WTC11 (cell line): ENCODE measurements at regions not wholly inside any gene's neighbourhood (a gene's known extent, or its start where the extent isn't known, plus 50 kb on each side); places are given as distances from the start of the nearest gene placed in this dataset.

Experiments used
- ATAC-seq: fragments of 200-7000 bp; cut with Tn5 transposase; 2 replicates; pipeline ENCODE4 v1.10.0; 2021; ENCODE audit warnings: mild to moderate bottlenecking, moderate library complexity
- CTCF ChIA-PET: fragments of 300-600 bp; sonication (Branson Sonifier 250); formaldehyde crosslinking; loops from one replicate; lab custom pipeline; 2021; ENCODE audit warnings: antibody characterized with exemption; lab: Charles Lee
- POLR2A ChIA-PET: fragments of 350-600 bp; sonication (Branson Sonifier 250); formaldehyde crosslinking; loops from one replicate; lab custom pipeline; 2021; ENCODE audit warnings: antibody characterized with exemption; lab: Charles Lee
- DNase-seq: peaks from one replicate; pipeline ENCODE4 v3.0.0; 2021; ENCODE audit warnings: low spot score
- H3K27ac Mint-ChIP-seq: 2 replicates; pipeline ENCODE4 v1.8.0; 2021; ENCODE audit warnings: mixed read lengths
- H3K27me3 Mint-ChIP-seq: 2 replicates; pipeline ENCODE4 v1.8.0; 2021; ENCODE audit warnings: low read depth, mild to moderate bottlenecking, moderate library complexity, mixed read lengths
- H3K36me3 Mint-ChIP-seq: 2 replicates; pipeline ENCODE4 v1.8.0; 2021; ENCODE audit warnings: mixed read lengths
- H3K4me1 Mint-ChIP-seq: 2 replicates; pipeline ENCODE4 v1.8.0; 2022; ENCODE audit warnings: mixed read lengths
- H3K4me3 Mint-ChIP-seq: 2 replicates; pipeline ENCODE4 v1.8.0; 2021; ENCODE audit warnings: mild to moderate bottlenecking, moderate library complexity, mixed read lengths
- H3K9me3 Mint-ChIP-seq: 2 replicates; pipeline ENCODE4 v1.8.0; 2021; ENCODE audit warnings: mixed read lengths
- ATF2 ChIP-seq: sonication (generic); formaldehyde crosslinking; IDR thresholded peaks from 2 replicates; pipeline ENCODE4 v1.8.1; 2022; ENCODE audit warnings: low read depth, missing genetic modification reagents, borderline replicate concordance
- CBFB ChIP-seq: sonication (generic); formaldehyde crosslinking; IDR thresholded peaks from 2 replicates; pipeline ENCODE4 v1.8.1; 2022; ENCODE audit warnings: mild to moderate bottlenecking, low read depth, missing genetic modification reagents
- CREM ChIP-seq: sonication (generic); formaldehyde crosslinking; IDR thresholded peaks from 2 replicates; pipeline ENCODE4 v1.8.1; 2022; ENCODE audit warnings: mild to moderate bottlenecking, missing genetic modification reagents, moderate library complexity
- CTCF ChIP-seq: fragments of 200-600 bp; IDR thresholded peaks from 2 replicates; pipeline ENCODE4 v1.8.0; 2022; ENCODE audit warnings: antibody characterized with exemption
- ELF4 ChIP-seq: sonication (generic); formaldehyde crosslinking; IDR thresholded peaks from 2 replicates; pipeline ENCODE4 v1.8.1; 2022; ENCODE audit warnings: low read depth, mild to moderate bottlenecking, moderate library complexity, missing genetic modification reagents
- ERG ChIP-seq: fragments of 250-450 bp; sonication (Bioruptor Pico); IDR thresholded peaks from 2 replicates; pipeline ENCODE4 v1.8.0; 2021; ENCODE audit warnings: mild to moderate bottlenecking
- FOXP4 ChIP-seq: sonication (generic); formaldehyde crosslinking; IDR thresholded peaks from 2 replicates; pipeline ENCODE4 v1.8.0; 2022; ENCODE audit warnings: mild to moderate bottlenecking, missing genetic modification reagents
- GRHL2 ChIP-seq: fragments of 250-450 bp; sonication (Bioruptor Pico); IDR thresholded peaks from 2 replicates; pipeline ENCODE4 v1.8.0; 2022; ENCODE audit warnings: mild to moderate bottlenecking, moderate library complexity; ENCODE audit not compliant: insufficient replicate concordance, severe bottlenecking
- HMGXB4 ChIP-seq: sonication (generic); formaldehyde crosslinking; IDR thresholded peaks from 2 replicates; pipeline ENCODE4 v1.8.1; 2023; ENCODE audit warnings: mild to moderate bottlenecking, moderate library complexity, missing genetic modification reagents
- IRF1 ChIP-seq: sonication (generic); formaldehyde crosslinking; IDR thresholded peaks from 2 replicates; pipeline ENCODE4 v1.8.0; 2023; ENCODE audit warnings: missing genetic modification reagents
- JAZF1 ChIP-seq: fragments of 250-450 bp; sonication (Bioruptor Pico); IDR thresholded peaks from 2 replicates; pipeline ENCODE4 v1.9.0; 2021; ENCODE audit warnings: moderate library complexity, mild to moderate bottlenecking, inconsistent platforms
- MAX ChIP-seq: sonication (generic); formaldehyde crosslinking; IDR thresholded peaks from 2 replicates; pipeline ENCODE4 v1.8.0; 2022; ENCODE audit warnings: mild to moderate bottlenecking, missing genetic modification reagents
- MXD4 ChIP-seq: fragments of 250-450 bp; sonication (Bioruptor Pico); IDR thresholded peaks from 2 replicates; pipeline ENCODE4 v1.8.0; 2021; ENCODE audit warnings: mild to moderate bottlenecking, moderate library complexity, borderline replicate concordance
- PREB ChIP-seq: sonication (generic); formaldehyde crosslinking; IDR thresholded peaks from 2 replicates; pipeline ENCODE4 v1.8.1; 2022; ENCODE audit warnings: mild to moderate bottlenecking, missing genetic modification reagents, moderate library complexity, borderline replicate concordance
- RORB ChIP-seq: fragments of 250-450 bp; sonication (Bioruptor Pico); IDR thresholded peaks from 2 replicates; pipeline ENCODE4 v1.9.0; 2021; ENCODE audit warnings: mild to moderate bottlenecking
- SMAD3 ChIP-seq: sonication (generic); formaldehyde crosslinking; IDR thresholded peaks from 2 replicates; pipeline ENCODE4 v1.8.0; 2022; ENCODE audit warnings: missing genetic modification reagents, mild to moderate bottlenecking, borderline replicate concordance
- SOX15 ChIP-seq: fragments of 250-450 bp; sonication (Bioruptor Pico); IDR thresholded peaks from 2 replicates; pipeline ENCODE4 v1.9.0; 2021; ENCODE audit warnings: mild to moderate bottlenecking
- TEAD1 ChIP-seq: sonication (generic); formaldehyde crosslinking; IDR thresholded peaks from 2 replicates; pipeline ENCODE4 v1.8.0; 2022; ENCODE audit warnings: mild to moderate bottlenecking, missing genetic modification reagents
- TEAD4 ChIP-seq: sonication (generic); formaldehyde crosslinking; IDR thresholded peaks from 2 replicates; pipeline ENCODE4 v1.8.0; 2022; ENCODE audit warnings: mild to moderate bottlenecking, missing genetic modification reagents
- TP53 ChIP-seq: sonication (generic); formaldehyde crosslinking; IDR thresholded peaks from 2 replicates; pipeline ENCODE4 v1.8.1; 2023; ENCODE audit warnings: mild to moderate bottlenecking, missing genetic modification reagents
- ZNF121 ChIP-seq: sonication (generic); formaldehyde crosslinking; IDR thresholded peaks from 2 replicates; pipeline ENCODE4 v1.8.0; 2023; ENCODE audit warnings: missing genetic modification reagents
- ZNF138 ChIP-seq: sonication (generic); formaldehyde crosslinking; conservative IDR thresholded peaks from 2 replicates; pipeline ENCODE4 v1.8.1; 2022; ENCODE audit warnings: mild to moderate bottlenecking, moderate library complexity, missing genetic modification reagents
- ZNF423 ChIP-seq: fragments of 250-450 bp; sonication (Bioruptor Pico); IDR thresholded peaks from 2 replicates; pipeline ENCODE4 v2.1.2; 2022; ENCODE audit warnings: mild to moderate bottlenecking, moderate library complexity
- ZNF512 ChIP-seq: sonication (generic); formaldehyde crosslinking; IDR thresholded peaks from 2 replicates; pipeline ENCODE4 v1.8.1; 2022; ENCODE audit warnings: missing genetic modification reagents, borderline replicate concordance

GRCh38 chr14:51592836-51593235, 58.9 kb upstream of the FRMD6 start (continued):
- no peak for TF ChIP-seq ZNF512
- TF ChIP-seq ZNF138 = no peak
- TF ChIP-seq CREM = no peak
- no peak for TF ChIP-seq JAZF1 (CRISPR knock-in tag)
- no peak for TF ChIP-seq CBFB (CRISPR knock-in tag)
- no peak for TF ChIP-seq RORB (CRISPR knock-in tag)
- no peak for TF ChIP-seq ELF4 (CRISPR knock-in tag)
- no peak for TF ChIP-seq HMGXB4 (CRISPR knock-in tag)
- TF ChIP-seq ZNF423 (CRISPR knock-in tag) = no peak
- no peak for TF ChIP-seq TEAD1 (CRISPR knock-in tag)
- no peak for TF ChIP-seq IRF1
- no peak for TF ChIP-seq MXD4 (CRISPR knock-in tag)
- TF ChIP-seq ERG (CRISPR knock-in tag) = no peak
- no peak for TF ChIP-seq TP53

GRCh38 chr14:51593397-51593796, 58.3 kb upstream of the FRMD6 start:
- Mint-ChIP-seq H3K4me1 (no peaks in the 10 kb centered on the region), H3K27ac (no peak overlapping the region), H3K9me3 (no peaks in the 10 kb centered on the region), H3K36me3 (no peaks in the 10 kb centered on the region), H3K27me3 (no peaks in the 10 kb centered on the region; the same call in 1 of the 2 replicates), H3K4me3 (no peak overlapping the region)
- ChIA-PET POLR2A (no interaction called here), CTCF (interaction anchor here (1.6 to 1.7 kb wide), 2 partner anchors 15 to 224 kb away, joined by 4 to 5 read pairs; no protein-coding TSS in a partner anchor)
- DNase-seq = no peak
- no peak for TF ChIP-seq SOX15 (CRISPR knock-in tag)
- no peak for TF ChIP-seq ZNF512
- no peak for TF ChIP-seq CTCF
- TF ChIP-seq MAX (CRISPR knock-in tag) = no peak
- TF ChIP-seq TEAD4 = no peak
- no peak for TF ChIP-seq ATF2 (CRISPR knock-in tag)
- no peak for TF ChIP-seq ZNF121 (CRISPR knock-in tag)
- no peak for TF ChIP-seq PREB
- no peak for TF ChIP-seq SMAD3 (CRISPR knock-in tag)
- no peak for TF ChIP-seq GRHL2 (CRISPR knock-in tag)
- no peak for TF ChIP-seq FOXP4 (CRISPR knock-in tag)
- no peak for ATAC-seq
